GM23248 (cell line): ENCODE measurements at regions not wholly inside any gene's neighbourhood (a gene's known extent, or its start where the extent isn't known, plus 50 kb on each side); places are given as distances from the start of the nearest gene placed in this dataset.

Experiments used
- EZH2 ChIP-seq: fragments of 200-600 bp; sonication (generic); IDR thresholded peaks from 2 replicates; pipeline ENCODE4 v1.6.1; 2018; ENCODE audit warnings: antibody characterized with exemption, mild to moderate bottlenecking; ENCODE audit not compliant: insufficient read depth, poor library complexity, severe bottlenecking
- EZH2phosphoT487 ChIP-seq: fragments of 200-600 bp; sonication (generic); IDR thresholded peaks from 2 replicates; pipeline ENCODE4 v1.6.1; 2018; ENCODE audit warnings: antibody characterized with exemption, moderate library complexity, mild to moderate bottlenecking, low read depth; ENCODE audit not compliant: insufficient read depth

GRCh38 chr7:35351466-35351865 is 97.6 kb upstream of the TBX20 start:
- TF ChIP-seq EZH2: no peak
- no peak for TF ChIP-seq EZH2phosphoT487
